ENCODE measurements at regions not wholly inside any gene's neighbourhood (a gene's known extent, or its start where the extent isn't known, plus 50 kb on each side); places are given as distances from the start of the nearest gene placed in this dataset.

- no peak for DNase-seq
Observed at GRCh38 chr2:8402222-8402621, 279.6 kb upstream of the ID2 start.

GRCh38 chr2:8403876-8404275, 278.0 kb upstream of the ID2 start:
- DNase-seq = no peak

GRCh38 chr2:8405334-8405733, 276.5 kb upstream of the ID2 start:
- no peak for DNase-seq

- no peak for DNase-seq
Observed at GRCh38 chr2:8406271-8406670, 275.6 kb upstream of the ID2 start.

- DNase-seq = no peak
Observed at GRCh38 chr2:8407332-8407731, 274.5 kb upstream of the ID2 start.

- no peak for DNase-seq
Observed at GRCh38 chr2:8408560-8409460, 273.0 kb upstream of the ID2 start.

- no peak for DNase-seq
Observed at GRCh38 chr2:8409461-8410260, 272.2 kb upstream of the ID2 start.

DNA sequence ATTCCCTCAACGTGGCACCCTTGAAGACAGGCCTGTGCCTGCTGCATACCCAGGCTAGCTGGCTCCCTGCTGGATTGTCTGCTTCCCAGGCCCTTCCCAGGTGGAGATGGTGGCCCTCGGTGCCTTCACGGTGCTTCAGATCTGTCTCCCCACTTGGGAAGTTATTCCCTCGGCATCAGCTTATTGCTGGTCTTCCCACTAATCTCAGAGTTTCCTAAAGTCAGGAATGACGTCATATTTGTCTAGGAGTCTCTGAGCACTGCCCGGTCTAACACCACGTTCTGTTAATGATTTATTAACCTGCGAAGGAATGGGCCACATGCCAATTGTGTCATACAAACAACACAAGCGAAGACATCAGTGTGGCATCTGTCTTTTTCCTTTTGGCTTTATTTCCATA, 269.8 kb upstream of the ID2 start:
- peak; percentile 48 to 52 for DNase-seq

DNA sequence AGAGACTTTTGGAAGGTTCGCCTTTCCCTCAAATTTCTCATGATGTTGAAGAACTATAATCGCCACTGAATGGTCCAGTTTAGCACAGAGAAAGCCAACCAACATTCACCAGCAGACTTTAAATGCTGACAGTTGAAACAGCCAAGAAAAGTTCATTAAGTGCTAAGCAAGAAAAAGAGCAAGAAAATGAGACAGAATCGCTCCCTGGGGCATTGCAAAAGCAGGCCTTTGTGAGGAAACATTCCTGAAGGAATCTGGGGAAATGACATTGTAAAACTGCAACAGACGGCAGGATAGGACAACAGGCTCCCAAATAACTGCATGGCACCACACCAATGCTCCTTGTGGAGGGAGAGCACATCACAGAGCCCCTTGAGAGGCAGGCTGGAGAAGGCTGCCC, 269.3 kb upstream of the ID2 start:
- DNase-seq = no peak

DNA sequence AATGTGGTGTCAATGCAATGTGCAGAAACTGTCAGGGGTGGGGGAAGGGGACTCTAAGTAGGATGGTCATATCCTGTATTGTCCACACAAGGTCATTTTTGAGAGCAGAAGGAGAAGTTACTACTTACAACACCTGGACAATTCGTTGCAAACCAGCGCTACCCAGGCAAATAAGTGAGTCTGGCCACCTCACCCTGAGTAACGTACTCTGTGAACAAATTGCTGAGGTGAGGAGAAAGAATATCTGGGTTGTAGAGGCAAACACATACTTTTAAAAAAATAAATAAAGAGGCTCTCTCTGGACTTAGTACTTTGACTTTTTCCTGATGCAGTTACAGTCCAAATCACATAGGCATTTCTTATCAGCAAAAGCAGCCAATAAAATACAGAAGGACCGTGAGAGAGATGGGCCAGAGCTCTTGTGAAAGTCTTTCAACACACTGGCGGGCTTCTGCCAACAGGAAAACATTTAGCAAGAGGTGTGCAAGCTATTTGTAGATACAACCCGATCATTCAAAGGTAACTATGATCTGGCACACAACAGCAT, 268.2 kb upstream of the ID2 start:
- DNase-seq = no peak

DNA sequence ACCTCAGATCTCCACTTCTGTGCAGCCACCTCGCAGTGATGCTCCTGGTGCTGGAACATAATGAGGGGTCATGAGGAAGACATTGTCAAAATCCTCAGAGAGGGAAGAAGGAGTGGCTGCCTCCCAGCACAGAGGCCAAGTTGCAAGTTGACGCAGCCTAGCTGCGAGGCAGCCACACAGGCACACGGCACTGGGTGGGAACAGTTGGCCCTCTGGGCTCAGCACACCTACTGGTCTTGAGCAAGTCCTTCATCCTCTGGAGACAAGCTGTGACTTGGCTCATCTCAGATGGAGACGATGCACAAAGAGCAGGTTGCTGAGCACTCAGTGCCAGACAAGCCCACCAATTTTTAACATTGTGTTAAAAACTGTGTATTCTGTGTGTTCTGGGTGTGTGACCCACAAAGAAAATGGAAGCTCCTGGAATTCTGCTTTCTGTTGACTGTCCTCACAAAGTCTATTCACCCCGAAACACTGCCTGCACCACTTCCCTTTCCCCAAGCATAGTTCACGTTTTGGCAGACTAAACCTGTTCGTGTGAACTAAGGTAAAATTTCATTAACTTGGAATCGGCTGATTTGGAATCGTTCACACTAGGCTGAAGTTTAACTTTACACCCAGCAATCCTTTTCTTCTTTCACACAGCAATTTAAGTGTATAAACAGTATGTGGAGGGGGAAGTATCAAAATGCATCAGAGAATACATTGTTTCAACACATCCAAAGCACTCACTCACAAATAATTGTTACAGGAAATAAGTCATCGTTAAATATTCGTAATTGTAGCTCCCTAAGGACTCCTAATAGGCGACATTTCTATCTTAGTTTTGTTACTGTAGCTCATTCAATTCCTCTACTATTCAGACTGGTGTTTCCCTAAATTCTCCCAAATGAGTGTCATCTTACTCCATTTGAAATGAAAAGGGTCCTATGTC, 266.6 kb upstream of the ID2 start:
- DNase-seq = no peak

GRCh38 chr2:8416001-8416571, 265.8 kb upstream of the ID2 start:
- DNase-seq = no peak

DNA sequence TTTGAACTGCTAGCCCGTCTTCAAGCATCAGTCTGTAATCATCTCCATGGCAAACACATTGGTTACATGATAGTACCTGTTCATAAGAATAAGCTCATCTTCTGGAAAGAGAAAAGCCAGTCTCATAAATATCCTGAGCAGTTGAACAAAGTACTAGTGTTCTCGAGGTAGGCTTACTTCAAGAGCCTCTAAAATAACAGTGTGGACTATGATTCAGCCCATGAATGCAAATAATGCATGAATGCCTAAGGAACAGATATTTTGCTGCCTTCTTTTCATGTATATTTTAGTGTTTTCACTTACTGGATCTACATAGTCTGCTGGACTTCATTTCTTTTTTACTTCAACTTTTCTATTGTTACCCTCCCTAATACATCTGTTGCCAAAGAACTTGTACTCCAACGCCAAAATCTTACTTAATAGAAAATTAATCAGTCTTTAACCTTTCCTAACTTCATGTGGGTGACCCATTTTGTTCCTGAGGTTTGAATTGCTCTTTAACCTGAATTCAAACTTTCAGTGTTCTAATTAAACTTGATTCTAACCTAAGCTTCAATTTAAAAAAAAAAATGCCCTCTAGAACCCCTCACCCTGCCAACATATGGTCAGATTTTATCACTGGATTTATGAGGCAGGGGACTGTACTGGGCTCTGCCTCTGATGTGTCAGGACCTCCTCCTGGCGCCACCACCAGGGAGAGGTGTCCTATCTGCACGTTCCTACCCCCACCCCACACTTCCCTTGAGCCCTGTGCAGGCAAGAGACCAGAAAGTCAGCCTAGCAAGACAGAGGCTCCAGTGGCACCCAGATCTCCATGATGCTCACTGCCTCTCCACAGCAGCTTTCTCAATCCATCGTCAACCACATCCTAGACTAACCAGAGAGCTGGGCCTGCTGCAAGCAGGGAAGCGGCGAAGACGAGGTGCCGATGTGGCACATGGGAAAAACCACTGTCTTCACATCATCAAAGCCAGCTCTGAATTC, 264.7 kb upstream of the ID2 start:
- DNase-seq = no peak

GRCh38 chr2:8418721-8419120, 263.1 kb upstream of the ID2 start:
- DNase-seq = no peak

- DNase-seq = no peak
Observed at GRCh38 chr2:8421658-8422449, 260.0 kb upstream of the ID2 start.

- DNase-seq = no peak
Observed at GRCh38 chr2:8422450-8422800, 259.4 kb upstream of the ID2 start.

GRCh38 chr2:8424997-8425900, 256.6 kb upstream of the ID2 start:
- no peak for DNase-seq

DNA sequence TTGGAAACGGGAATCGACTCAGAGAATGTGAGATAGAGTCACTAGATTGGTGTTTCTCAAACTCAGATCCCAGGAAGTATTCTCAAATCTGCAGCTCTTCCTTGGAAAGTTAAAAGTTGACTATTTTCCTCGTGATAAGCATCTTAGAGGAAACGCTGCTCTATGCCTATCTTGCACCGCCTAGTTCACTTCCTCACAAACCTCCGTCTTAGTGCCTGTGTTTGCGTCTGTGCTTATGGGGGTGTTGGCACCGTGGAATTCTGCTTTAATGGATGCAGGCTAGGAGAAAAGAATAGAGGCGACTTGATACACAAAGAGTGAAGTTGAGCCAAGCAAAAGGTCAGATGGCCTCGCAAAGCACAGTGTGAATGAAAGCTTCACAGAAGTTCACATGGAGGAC, 255.3 kb upstream of the ID2 start:
- no peak for DNase-seq

- no peak for DNase-seq
Observed at GRCh38 chr2:8427211-8427610, 254.6 kb upstream of the ID2 start.
